Osteoblast (primary cell): ENCODE measurements at regions not wholly inside any gene's neighbourhood (a gene's known extent, or its start where the extent isn't known, plus 50 kb on each side); places are given as distances from the start of the nearest gene placed in this dataset.

Experiments used
- DNase-seq: peaks from one replicate; pipeline ENCODE4 v3.0.0; 2011; ENCODE audit warnings: low spot score, mixed read lengths; ENCODE audit not compliant: insufficient read length; ENCODE audit errors: missing footprints
- H2AFZ ChIP-seq: 2 replicates; pipeline ENCODE4 v1.6.0; 2011; ENCODE audit warnings: mild to moderate bottlenecking, low read length
- H3K27ac ChIP-seq: 2 replicates; pipeline ENCODE4 v1.5.1; 2011; ENCODE audit warnings: mild to moderate bottlenecking, low read depth, low read length, moderate library complexity
- H3K27me3 ChIP-seq: 2 replicates; pipeline ENCODE4 v1.6.0; 2012; ENCODE audit warnings: mild to moderate bottlenecking, control low read depth, inconsistent platforms, low read length, moderate library complexity; ENCODE audit not compliant: insufficient read depth
- H3K36me3 ChIP-seq: 2 replicates; pipeline ENCODE4 v1.5.1; 2011; ENCODE audit warnings: mild to moderate bottlenecking, low read length, control low read depth, moderate library complexity; ENCODE audit not compliant: insufficient read depth
- H3K4me1 ChIP-seq: 2 replicates; pipeline ENCODE4 v1.5.1; 2011; ENCODE audit warnings: mild to moderate bottlenecking, low read length, control low read depth, moderate library complexity; ENCODE audit not compliant: insufficient read depth
- H3K4me2 ChIP-seq: 2 replicates; pipeline ENCODE4 v1.6.0; 2011; ENCODE audit warnings: mild to moderate bottlenecking, low read length; ENCODE audit not compliant: insufficient read depth
- H3K4me3 ChIP-seq: fragments of 200-600 bp; sonication (generic); 3 replicates; pipeline ENCODE4 v1.5.1; 2012; ENCODE audit warnings: mild to moderate bottlenecking, low read length, inconsistent platforms; ENCODE audit not compliant: insufficient read depth
- H3K79me2 ChIP-seq: 2 replicates; pipeline ENCODE4 v1.6.0; 2012; ENCODE audit warnings: mild to moderate bottlenecking, low read length, control low read depth, inconsistent platforms; ENCODE audit not compliant: insufficient read depth
- H3K9me3 ChIP-seq: 2 replicates; pipeline ENCODE4 v1.5.1; 2011; ENCODE audit warnings: low read depth, low read length, control low read depth
- H4K20me1 ChIP-seq: 2 replicates; pipeline ENCODE4 v1.6.0; 2012; ENCODE audit warnings: mild to moderate bottlenecking, low read length, control low read depth; ENCODE audit not compliant: insufficient read depth
- TF ChIP-seq, protein P1 (sequence below): IDR thresholded peaks from 2 replicates; pipeline ENCODE4 v1.5.1; 2011; ENCODE audit warnings: mild to moderate bottlenecking, low read depth, low read length, moderate library complexity; ENCODE audit errors: extremely low read depth

DNA sequence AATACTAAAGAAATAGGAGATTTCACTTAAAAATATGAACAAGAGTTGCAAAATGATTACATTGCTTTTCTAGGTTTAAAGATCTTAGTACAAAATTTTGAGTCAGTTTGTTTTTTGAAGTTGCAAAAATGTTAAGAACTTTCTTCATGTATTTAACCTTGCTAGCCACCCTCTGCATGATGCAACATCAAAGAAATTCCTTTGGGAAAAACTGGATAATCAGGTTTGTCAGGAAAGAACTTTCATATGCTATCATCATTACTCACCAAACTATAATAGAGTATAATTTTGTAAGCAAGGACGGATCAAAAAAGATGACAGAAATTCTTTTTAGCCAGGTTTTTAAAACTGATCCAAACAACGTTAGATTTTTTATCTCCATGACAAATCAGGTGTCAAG, 116.9 kb upstream of the MRPS30 start:
- Histone ChIP-seq H3K4me1 (no peaks in the 10 kb centered on the region), H3K36me3 (no peaks in the 10 kb centered on the region), H3K4me3 (no peak overlapping the region), H3K27ac (no peak overlapping the region), H3K4me2 (no peak overlapping the region), H3K79me2 (no peaks in the 10 kb centered on the region), H3K9me3 (peaks cover 3% of the 10 kb centered on the region), H3K27me3 (no peaks in the 10 kb centered on the region), H4K20me1 (no peaks in the 10 kb centered on the region), H2AFZ (no peak overlapping the region)
- no peak for DNase-seq
- TF ChIP-seq, protein P1, sequence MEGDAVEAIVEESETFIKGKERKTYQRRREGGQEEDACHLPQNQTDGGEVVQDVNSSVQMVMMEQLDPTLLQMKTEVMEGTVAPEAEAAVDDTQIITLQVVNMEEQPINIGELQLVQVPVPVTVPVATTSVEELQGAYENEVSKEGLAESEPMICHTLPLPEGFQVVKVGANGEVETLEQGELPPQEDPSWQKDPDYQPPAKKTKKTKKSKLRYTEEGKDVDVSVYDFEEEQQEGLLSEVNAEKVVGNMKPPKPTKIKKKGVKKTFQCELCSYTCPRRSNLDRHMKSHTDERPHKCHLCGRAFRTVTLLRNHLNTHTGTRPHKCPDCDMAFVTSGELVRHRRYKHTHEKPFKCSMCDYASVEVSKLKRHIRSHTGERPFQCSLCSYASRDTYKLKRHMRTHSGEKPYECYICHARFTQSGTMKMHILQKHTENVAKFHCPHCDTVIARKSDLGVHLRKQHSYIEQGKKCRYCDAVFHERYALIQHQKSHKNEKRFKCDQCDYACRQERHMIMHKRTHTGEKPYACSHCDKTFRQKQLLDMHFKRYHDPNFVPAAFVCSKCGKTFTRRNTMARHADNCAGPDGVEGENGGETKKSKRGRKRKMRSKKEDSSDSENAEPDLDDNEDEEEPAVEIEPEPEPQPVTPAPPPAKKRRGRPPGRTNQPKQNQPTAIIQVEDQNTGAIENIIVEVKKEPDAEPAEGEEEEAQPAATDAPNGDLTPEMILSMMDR = no peak

DNA sequence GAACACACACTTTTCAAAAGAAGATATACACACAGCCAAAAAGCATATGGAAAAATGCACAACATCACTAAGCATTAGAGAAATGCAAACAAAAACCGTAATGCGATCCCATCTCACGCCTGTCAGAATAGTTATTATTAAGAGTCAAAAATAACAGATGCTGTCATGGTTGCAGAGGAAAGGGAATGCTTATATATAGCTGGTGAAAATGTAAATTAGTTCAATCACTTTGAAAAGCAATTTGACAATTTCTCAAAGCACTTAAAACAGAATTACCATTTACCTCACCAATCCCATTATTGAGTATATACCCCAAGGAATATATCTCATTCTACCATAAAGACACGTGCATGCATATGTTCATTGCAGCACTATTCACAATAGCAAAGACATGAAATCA, 126.8 kb upstream of the MRPS30 start:
- Histone ChIP-seq H3K27me3 (no peaks in the 10 kb centered on the region), H2AFZ (no peak overlapping the region), H3K9me3 (peaks cover 5% of the 10 kb centered on the region), H3K4me1 (no peaks in the 10 kb centered on the region), H4K20me1 (no peaks in the 10 kb centered on the region), H3K36me3 (no peaks in the 10 kb centered on the region), H3K79me2 (no peaks in the 10 kb centered on the region), H3K4me2 (no peak overlapping the region), H3K27ac (no peak overlapping the region), H3K4me3 (no peak overlapping the region)
- no peak for DNase-seq
- TF ChIP-seq, protein P1 = no peak

DNA sequence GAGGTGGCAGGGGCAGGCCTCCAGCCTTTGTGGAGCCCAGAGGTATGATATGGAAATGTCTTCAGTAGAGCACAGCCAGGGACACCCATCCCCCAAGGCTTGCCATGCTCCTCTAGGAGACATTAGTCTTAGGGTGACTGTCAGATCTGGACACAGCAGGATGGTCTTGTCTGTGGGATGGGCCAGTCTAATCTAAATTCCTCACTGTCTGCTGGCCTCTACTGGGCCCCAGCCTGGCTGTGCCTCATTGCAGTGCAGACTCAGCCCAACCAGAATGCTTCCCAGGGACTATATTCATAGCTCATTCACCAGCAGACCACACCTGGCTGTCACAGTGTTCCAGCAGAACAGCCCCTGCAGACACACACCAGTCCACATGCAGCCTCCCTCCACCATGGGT, 129.5 kb upstream of the MRPS30 start:
- Histone ChIP-seq H2AFZ (no peak overlapping the region), H3K4me1 (no peaks in the 10 kb centered on the region), H3K27me3 (no peaks in the 10 kb centered on the region), H3K36me3 (no peaks in the 10 kb centered on the region), H3K9me3 (peaks cover 5% of the 10 kb centered on the region), H4K20me1 (no peaks in the 10 kb centered on the region), H3K4me2 (no peak overlapping the region), H3K27ac (no peak overlapping the region), H3K4me3 (no peak overlapping the region), H3K79me2 (no peaks in the 10 kb centered on the region)
- DNase-seq = no peak
- TF ChIP-seq, protein P1 = no peak

DNA sequence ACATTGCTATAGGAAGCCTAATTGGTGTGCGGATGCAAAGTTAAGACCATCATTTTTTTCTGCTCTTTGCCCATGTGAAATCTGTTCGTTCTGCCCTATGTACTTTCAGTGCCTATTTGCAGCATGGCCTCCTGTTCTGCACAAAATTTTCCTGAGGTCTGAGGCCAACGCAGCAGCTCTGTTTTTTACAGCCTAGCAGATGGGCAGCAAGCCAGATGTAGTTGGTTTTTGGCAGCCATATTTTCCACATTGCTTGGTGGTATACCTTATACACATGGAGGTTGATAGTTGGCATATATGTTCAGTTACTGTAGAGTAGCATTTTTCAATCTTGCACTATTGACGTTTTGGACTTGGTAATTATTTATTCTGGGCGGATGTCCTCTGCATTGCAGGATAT, 133.5 kb upstream of the MRPS30 start:
- DNase-seq = no peak
- Histone ChIP-seq H4K20me1 (no peaks in the 10 kb centered on the region), H3K9me3 (peaks cover 5% of the 10 kb centered on the region), H3K36me3 (no peaks in the 10 kb centered on the region), H2AFZ (no peak overlapping the region), H3K4me1 (no peaks in the 10 kb centered on the region), H3K79me2 (no peaks in the 10 kb centered on the region), H3K27me3 (no peaks in the 10 kb centered on the region), H3K4me2 (no peak overlapping the region), H3K4me3 (no peak overlapping the region), H3K27ac (no peak overlapping the region)
- TF ChIP-seq, protein P1 = no peak
